ENCODE measurements at regions not wholly inside any gene's neighbourhood (a gene's known extent, or its start where the extent isn't known, plus 50 kb on each side); places are given as distances from the start of the nearest gene placed in this dataset.

DNA sequence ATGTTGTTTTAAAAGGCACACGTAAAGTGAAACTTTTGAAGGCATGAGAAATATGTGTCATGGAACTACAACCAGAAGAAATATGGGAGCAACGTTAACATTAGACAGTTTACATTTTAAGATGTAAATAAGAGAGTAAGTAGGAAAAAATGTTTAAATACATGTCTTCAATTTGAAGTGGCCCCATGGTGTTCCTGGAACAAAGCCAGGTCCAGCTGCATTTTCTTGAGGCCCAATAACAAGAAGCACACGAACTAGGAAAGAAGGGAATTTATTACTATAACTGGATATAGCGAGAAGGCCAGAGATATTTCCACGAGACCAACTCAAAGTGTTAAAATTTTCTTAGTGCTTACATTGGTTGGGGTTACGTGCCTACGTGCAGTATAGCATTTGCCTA is 458.1 kb downstream of the KCTD8 start:
- TF ChIP-seq, protein P1, sequence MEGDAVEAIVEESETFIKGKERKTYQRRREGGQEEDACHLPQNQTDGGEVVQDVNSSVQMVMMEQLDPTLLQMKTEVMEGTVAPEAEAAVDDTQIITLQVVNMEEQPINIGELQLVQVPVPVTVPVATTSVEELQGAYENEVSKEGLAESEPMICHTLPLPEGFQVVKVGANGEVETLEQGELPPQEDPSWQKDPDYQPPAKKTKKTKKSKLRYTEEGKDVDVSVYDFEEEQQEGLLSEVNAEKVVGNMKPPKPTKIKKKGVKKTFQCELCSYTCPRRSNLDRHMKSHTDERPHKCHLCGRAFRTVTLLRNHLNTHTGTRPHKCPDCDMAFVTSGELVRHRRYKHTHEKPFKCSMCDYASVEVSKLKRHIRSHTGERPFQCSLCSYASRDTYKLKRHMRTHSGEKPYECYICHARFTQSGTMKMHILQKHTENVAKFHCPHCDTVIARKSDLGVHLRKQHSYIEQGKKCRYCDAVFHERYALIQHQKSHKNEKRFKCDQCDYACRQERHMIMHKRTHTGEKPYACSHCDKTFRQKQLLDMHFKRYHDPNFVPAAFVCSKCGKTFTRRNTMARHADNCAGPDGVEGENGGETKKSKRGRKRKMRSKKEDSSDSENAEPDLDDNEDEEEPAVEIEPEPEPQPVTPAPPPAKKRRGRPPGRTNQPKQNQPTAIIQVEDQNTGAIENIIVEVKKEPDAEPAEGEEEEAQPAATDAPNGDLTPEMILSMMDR (IDR thresholded peaks at IDR 0.05 in 8 of 11, conservative IDR thresholded peaks at IDR 0.05 in 3 of 11), result no peak
- TF ChIP-seq POLR2A (IDR thresholded peaks at IDR 0.05), result no peak
- no peak for TF ChIP-seq POLR2AphosphoS5 (IDR thresholded peaks at IDR 0.05)
